Astrocyte (in vitro differentiated cells and primary cell): ENCODE measurements at regions not wholly inside any gene's neighbourhood (a gene's known extent, or its start where the extent isn't known, plus 50 kb on each side); places are given as distances from the start of the nearest gene placed in this dataset.
A peak's percentile ranks its signal among the peaks of the same experiment; 100 is the strongest.

ENCODE experiments used
- DNase-seq: peaks from one replicate; pipeline ENCODE4 v3.0.0-alpha.2; 2010; ENCODE audit warnings: low read depth
- FAIRE-seq: peaks from 2 replicates; lab custom pipeline; 2011; peaks lifted over from hg19 to GRCh38; lab: Jason Lieb, UNC
- H2AFZ ChIP-seq: 2 replicates; pipeline ENCODE4 v1.6.0; 2012; ENCODE audit warnings: low read depth, low read length, inconsistent platforms
- H3K27ac ChIP-seq: 2 replicates; pipeline ENCODE4 v1.5.1; 2011; ENCODE audit warnings: low read depth, low read length, inconsistent platforms
- H3K27me3 ChIP-seq: 2 replicates; pipeline ENCODE4 v1.6.0; 2011; ENCODE audit warnings: low read length, inconsistent platforms; ENCODE audit not compliant: insufficient read depth
- H3K36me3 ChIP-seq: 2 replicates; pipeline ENCODE4 v1.5.1; 2011; ENCODE audit warnings: low read length, inconsistent platforms; ENCODE audit not compliant: insufficient read depth
- H3K4me1 ChIP-seq: 2 replicates; pipeline ENCODE4 v1.5.1; 2011; ENCODE audit warnings: low read length, inconsistent platforms; ENCODE audit not compliant: insufficient read depth
- H3K4me2 ChIP-seq: 2 replicates; pipeline ENCODE4 v1.6.0; 2012; ENCODE audit warnings: low read length, inconsistent platforms
- H3K4me3 ChIP-seq: 2 replicates; pipeline ENCODE4 v1.5.1; 2011; ENCODE audit warnings: low read depth, mild to moderate bottlenecking, low read length, inconsistent platforms; ENCODE audit not compliant: insufficient read depth
- H3K79me2 ChIP-seq: 2 replicates; pipeline ENCODE4 v1.6.0; 2012; ENCODE audit warnings: mild to moderate bottlenecking, low read length, inconsistent platforms; ENCODE audit not compliant: insufficient read depth
- H3K9ac ChIP-seq: 2 replicates; pipeline ENCODE4 v1.6.0; 2012; ENCODE audit warnings: mild to moderate bottlenecking, low read length, inconsistent platforms
- H3K9me3 ChIP-seq: 2 replicates; pipeline ENCODE4 v1.5.1; 2012; ENCODE audit warnings: low read depth, mild to moderate bottlenecking, low read length, inconsistent platforms; ENCODE audit not compliant: insufficient read depth
- H4K20me1 ChIP-seq: 2 replicates; pipeline ENCODE4 v1.6.0; 2012; ENCODE audit warnings: low read length, inconsistent platforms; ENCODE audit not compliant: insufficient read depth
- H3K27ac Mint-ChIP-seq: one replicate; pipeline ENCODE4 v1.8.0; 2021; ENCODE audit warnings: mild to moderate bottlenecking, mixed read lengths; ENCODE audit not compliant: unreplicated experiment
- H3K27me3 Mint-ChIP-seq: one replicate; pipeline ENCODE4 v1.8.0; 2021; ENCODE audit warnings: low read depth, mixed read lengths; ENCODE audit not compliant: unreplicated experiment
- H3K36me3 Mint-ChIP-seq: one replicate; pipeline ENCODE4 v1.8.0; 2021; ENCODE audit warnings: low read depth, mixed read lengths; ENCODE audit not compliant: unreplicated experiment
- H3K4me1 Mint-ChIP-seq: one replicate; pipeline ENCODE4 v1.8.0; 2021; ENCODE audit warnings: low read depth, mixed read lengths; ENCODE audit not compliant: unreplicated experiment
- H3K4me3 Mint-ChIP-seq: one replicate; pipeline ENCODE4 v1.8.0; 2021; ENCODE audit warnings: mild to moderate bottlenecking, moderate library complexity, mixed read lengths; ENCODE audit not compliant: unreplicated experiment
- H3K9me3 Mint-ChIP-seq: one replicate; pipeline ENCODE4 v1.8.0; 2021; ENCODE audit warnings: mild to moderate bottlenecking, mixed read lengths; ENCODE audit not compliant: unreplicated experiment
- EZH2 ChIP-seq: IDR thresholded peaks from 2 replicates; pipeline ENCODE4 v1.6.1; 2012; ENCODE audit warnings: mild to moderate bottlenecking, low read length, inconsistent platforms; ENCODE audit not compliant: insufficient read depth
- TF ChIP-seq, protein P1 (sequence below): IDR thresholded peaks from 2 replicates; pipeline ENCODE4 v1.5.1; 2011; ENCODE audit warnings: low read depth, mild to moderate bottlenecking, inconsistent platforms, low read length, moderate library complexity; ENCODE audit not compliant: insufficient read depth

DNA sequence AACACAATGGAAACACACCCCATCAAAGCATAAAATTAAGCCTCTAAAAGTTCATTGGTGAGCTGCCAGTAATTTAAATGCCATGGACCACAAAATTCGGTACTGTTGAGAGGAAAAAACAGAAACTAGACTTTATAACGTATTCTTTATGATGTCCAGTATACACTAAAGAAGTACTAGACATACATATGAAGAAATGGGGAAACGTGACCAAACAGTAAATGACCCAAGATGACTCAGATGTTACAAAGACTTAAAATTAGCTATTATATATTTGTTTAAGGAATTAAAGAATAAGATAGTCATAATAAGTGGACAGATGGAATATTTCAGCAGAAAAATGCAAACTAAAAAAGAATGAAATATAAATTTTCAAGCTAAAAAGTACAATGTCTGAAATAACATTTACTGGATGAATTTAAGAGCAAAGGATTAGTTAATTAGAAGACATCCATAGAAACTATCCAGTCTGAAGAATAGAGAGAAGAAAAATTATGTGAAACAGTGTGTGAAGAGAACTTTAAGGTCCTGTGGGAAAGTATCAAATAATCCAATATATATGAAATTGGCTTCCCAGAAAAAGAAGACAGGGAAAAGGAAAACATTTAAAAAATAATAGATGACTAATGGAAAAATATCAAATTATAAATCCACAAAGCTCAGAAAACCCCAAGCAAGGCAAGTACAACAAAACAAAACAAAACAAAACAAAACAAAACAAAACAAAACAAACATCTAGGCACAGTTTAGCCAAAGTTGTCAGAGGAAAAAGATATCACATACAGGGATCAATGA, 69.4 kb downstream of the SAMD9 start:
- Histone ChIP-seq H3K9me3 (no peaks in the 10 kb centered on the region), H3K4me3 (no peak overlapping the region), H3K27ac (no peak overlapping the region), H4K20me1 (no peaks in the 10 kb centered on the region), H3K4me2 (no peak overlapping the region), H3K27me3 (no peaks in the 10 kb centered on the region), H3K4me1 (peaks cover 14% of the 10 kb centered on the region), H3K9ac (no peak overlapping the region), H3K79me2 (no peaks in the 10 kb centered on the region), H2AFZ (no peak overlapping the region), H3K36me3 (no peaks in the 10 kb centered on the region)
- TF ChIP-seq, protein P1, sequence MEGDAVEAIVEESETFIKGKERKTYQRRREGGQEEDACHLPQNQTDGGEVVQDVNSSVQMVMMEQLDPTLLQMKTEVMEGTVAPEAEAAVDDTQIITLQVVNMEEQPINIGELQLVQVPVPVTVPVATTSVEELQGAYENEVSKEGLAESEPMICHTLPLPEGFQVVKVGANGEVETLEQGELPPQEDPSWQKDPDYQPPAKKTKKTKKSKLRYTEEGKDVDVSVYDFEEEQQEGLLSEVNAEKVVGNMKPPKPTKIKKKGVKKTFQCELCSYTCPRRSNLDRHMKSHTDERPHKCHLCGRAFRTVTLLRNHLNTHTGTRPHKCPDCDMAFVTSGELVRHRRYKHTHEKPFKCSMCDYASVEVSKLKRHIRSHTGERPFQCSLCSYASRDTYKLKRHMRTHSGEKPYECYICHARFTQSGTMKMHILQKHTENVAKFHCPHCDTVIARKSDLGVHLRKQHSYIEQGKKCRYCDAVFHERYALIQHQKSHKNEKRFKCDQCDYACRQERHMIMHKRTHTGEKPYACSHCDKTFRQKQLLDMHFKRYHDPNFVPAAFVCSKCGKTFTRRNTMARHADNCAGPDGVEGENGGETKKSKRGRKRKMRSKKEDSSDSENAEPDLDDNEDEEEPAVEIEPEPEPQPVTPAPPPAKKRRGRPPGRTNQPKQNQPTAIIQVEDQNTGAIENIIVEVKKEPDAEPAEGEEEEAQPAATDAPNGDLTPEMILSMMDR = no peak
- no peak for TF ChIP-seq EZH2
- H3K4me3 Mint-ChIP-seq = no peak overlapping the region
- H3K27me3 Mint-ChIP-seq = no peaks in the 10 kb centered on the region
- no peak overlapping the region for H3K27ac Mint-ChIP-seq
- H3K4me1 Mint-ChIP-seq = peaks cover 21% of the 10 kb centered on the region
- FAIRE-seq (no peak), DNase-seq (no peak)
- H3K9me3 Mint-ChIP-seq = no peaks in the 10 kb centered on the region
- no peaks in the 10 kb centered on the region for H3K36me3 Mint-ChIP-seq

GRCh38 chr7:93047514-93048099, 70.2 kb downstream of the SAMD9 start:
- no peak overlapping the region for H3K4me2 ChIP-seq
- peaks cover 22% of the 10 kb centered on the region for H3K4me1 ChIP-seq
- no peak for DNase-seq
- no peaks in the 10 kb centered on the region for H3K27me3 Mint-ChIP-seq
- no peak overlapping the region for H3K27ac ChIP-seq
- no peaks in the 10 kb centered on the region for H4K20me1 ChIP-seq
- no peak overlapping the region for H2AFZ ChIP-seq
- H3K79me2 ChIP-seq = no peaks in the 10 kb centered on the region
- peaks cover 25% of the 10 kb centered on the region for H3K4me1 Mint-ChIP-seq
- no peak overlapping the region for H3K27ac Mint-ChIP-seq
- no peaks in the 10 kb centered on the region for H3K36me3 ChIP-seq
- H3K4me3 ChIP-seq = no peak overlapping the region
- no peaks in the 10 kb centered on the region for H3K9me3 Mint-ChIP-seq
- H3K27me3 ChIP-seq = no peaks in the 10 kb centered on the region
- no peak for FAIRE-seq
- no peak for TF ChIP-seq EZH2
- TF ChIP-seq, protein P1 = no peak
- no peak overlapping the region for H3K4me3 Mint-ChIP-seq
- H3K9me3 ChIP-seq = no peaks in the 10 kb centered on the region
- no peak overlapping the region for H3K9ac ChIP-seq
- no peaks in the 10 kb centered on the region for H3K36me3 Mint-ChIP-seq

DNA sequence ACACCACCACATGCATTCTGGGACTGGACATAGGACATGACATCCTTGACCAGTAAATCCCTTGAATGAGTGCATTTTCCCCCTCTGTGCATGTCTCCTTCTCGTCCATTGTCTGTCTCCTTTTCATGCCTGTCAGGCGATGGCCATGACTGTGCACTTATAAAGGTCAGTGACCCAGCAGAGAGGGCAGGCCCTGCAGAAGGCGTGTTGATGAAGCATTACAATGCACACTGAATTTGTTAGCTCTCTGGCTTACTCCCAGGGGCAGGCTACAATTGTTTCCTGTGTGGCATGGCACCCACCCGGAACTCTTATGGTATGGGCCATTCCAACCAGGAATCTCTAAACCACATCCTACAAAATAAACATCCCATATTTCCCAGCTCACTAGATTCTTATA, 71.1 kb downstream of the SAMD9 start:
- peak overlapping the region; percentile 34 for H3K27ac Mint-ChIP-seq
- peak overlapping the region; percentile 45 for H2AFZ ChIP-seq
- no peak overlapping the region for H3K4me3 Mint-ChIP-seq

More for the DNA sequence above, 71.1 kb downstream of the SAMD9 start:
- Histone ChIP-seq H3K4me3 (no peak overlapping the region), H3K27ac (no peak overlapping the region), H3K9ac (no peak overlapping the region), H3K79me2 (no peaks in the 10 kb centered on the region), H3K27me3 (no peaks in the 10 kb centered on the region), H3K4me1 (peaks cover 22% of the 10 kb centered on the region), H3K36me3 (no peaks in the 10 kb centered on the region), H3K9me3 (no peaks in the 10 kb centered on the region), H4K20me1 (no peaks in the 10 kb centered on the region), H3K4me2 (no peak overlapping the region)
- no peaks in the 10 kb centered on the region for H3K9me3 Mint-ChIP-seq
- no peaks in the 10 kb centered on the region for H3K36me3 Mint-ChIP-seq
- TF ChIP-seq, protein P1 = no peak
- no peak for TF ChIP-seq EZH2
- FAIRE-seq (no peak), DNase-seq (no peak)
- peaks cover 25% of the 10 kb centered on the region for H3K4me1 Mint-ChIP-seq
- H3K27me3 Mint-ChIP-seq = no peaks in the 10 kb centered on the region
